LNCAP (cell line): ENCODE measurements at regions not wholly inside any gene's neighbourhood (a gene's known extent, or its start where the extent isn't known, plus 50 kb on each side); places are given as distances from the start of the nearest gene placed in this dataset.

Experiments
- TF ChIP-seq, protein P1 (sequence below): fragments of 450-650 bp; IDR thresholded peaks from 2 replicates; pipeline ENCODE4 v1.5.1; 2017; ENCODE audit warnings: mild to moderate bottlenecking

DNA sequence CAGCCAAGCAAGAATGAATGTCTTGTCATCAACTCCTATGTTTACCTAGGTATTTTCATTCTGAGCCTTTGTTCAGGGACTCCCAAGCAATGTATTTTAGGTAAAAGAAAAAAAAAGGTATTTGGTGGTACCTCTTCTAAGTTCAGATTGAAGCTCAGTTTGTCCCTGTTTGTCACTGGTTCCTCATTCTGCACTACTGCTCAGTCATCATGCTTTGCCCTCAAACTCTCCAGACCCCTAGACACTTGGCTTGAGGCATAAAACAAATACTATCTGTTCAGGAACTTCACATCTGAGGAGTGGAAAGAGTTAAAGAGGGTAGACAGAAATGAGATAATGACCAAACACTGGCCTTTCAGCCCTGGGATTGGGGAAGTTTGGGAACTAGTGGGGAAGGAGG lies 163.6 kb upstream of the HNRNPA3 start:
- TF ChIP-seq, protein P1, sequence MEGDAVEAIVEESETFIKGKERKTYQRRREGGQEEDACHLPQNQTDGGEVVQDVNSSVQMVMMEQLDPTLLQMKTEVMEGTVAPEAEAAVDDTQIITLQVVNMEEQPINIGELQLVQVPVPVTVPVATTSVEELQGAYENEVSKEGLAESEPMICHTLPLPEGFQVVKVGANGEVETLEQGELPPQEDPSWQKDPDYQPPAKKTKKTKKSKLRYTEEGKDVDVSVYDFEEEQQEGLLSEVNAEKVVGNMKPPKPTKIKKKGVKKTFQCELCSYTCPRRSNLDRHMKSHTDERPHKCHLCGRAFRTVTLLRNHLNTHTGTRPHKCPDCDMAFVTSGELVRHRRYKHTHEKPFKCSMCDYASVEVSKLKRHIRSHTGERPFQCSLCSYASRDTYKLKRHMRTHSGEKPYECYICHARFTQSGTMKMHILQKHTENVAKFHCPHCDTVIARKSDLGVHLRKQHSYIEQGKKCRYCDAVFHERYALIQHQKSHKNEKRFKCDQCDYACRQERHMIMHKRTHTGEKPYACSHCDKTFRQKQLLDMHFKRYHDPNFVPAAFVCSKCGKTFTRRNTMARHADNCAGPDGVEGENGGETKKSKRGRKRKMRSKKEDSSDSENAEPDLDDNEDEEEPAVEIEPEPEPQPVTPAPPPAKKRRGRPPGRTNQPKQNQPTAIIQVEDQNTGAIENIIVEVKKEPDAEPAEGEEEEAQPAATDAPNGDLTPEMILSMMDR: no peak

DNA sequence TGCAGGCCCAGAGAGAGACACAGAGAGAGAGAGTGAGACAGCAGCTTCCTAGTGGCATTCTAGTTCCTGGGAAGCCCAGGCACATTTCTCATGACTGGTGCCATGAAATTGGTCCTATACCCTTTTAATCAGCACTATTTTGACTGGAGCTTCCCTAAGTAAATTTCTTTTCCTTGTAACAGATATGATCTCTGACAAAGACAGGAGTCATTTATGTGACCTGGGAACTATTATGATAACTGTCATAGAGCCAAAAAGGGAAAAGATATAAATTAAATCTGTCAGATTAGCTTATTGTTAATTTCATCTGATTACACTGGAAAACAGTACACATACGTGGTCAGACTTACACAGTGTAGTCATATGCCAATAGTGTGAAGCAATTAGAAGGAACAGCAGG lies 161.3 kb upstream of the HNRNPA3 start:
- TF ChIP-seq, protein P1: no peak

DNA sequence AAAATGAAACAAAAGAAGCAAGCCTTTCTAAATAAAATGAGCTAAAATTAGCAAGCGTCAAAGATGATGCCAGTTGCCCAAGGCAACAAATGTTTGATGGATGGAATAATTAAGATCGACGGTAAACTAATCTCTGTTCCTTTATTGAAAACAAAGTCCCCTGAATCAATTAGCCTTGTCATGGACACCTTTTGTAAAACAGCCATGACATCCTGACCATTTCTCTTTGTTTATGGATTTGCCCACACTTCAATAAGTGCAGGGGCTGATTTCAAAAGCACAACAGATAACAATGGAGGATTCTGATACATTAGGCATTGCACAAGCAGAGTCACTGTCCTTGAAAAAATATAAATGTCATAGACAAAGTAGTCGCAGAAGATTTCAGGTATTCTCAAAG lies 160.1 kb upstream of the HNRNPA3 start:
- TF ChIP-seq, protein P1: no peak

DNA sequence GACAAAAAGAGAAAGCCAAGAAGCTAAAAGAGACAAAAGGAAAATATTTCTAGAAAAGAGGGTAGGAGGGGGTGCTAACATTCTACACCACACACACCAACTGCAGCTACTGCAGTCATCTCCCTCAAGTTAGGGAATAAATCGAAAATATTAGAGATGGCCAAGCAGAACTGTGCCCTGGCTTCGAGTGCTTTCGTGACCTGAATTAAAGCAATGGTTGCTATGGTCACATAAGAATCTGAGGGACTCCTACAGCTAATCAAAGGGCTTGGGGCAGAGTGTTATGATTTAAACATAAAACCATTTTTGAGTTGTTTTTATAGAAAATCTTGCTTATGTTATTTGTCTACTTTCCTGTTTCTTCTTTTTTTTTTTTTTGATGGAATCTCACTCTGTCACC lies 159.6 kb upstream of the HNRNPA3 start:
- TF ChIP-seq, protein P1: no peak

DNA sequence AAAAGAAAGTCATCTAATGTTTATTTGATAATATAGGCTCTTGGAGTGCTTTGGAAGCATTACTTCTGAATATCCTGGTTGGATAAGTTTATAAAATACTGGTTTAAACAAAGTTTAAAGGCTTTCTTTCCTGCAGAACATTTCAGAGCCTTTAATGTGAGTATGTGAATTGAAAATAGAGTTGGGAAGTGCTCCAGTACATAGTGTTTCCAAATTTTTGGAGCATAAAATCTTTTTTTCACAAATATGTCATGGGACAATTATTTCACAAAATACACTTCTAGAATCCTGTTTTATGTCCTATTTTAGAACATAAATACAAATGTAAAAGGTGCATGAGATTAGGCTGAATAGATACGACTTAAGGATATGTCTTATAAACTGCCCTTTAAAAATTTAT lies 158.9 kb upstream of the HNRNPA3 start:
- TF ChIP-seq, protein P1: no peak

DNA sequence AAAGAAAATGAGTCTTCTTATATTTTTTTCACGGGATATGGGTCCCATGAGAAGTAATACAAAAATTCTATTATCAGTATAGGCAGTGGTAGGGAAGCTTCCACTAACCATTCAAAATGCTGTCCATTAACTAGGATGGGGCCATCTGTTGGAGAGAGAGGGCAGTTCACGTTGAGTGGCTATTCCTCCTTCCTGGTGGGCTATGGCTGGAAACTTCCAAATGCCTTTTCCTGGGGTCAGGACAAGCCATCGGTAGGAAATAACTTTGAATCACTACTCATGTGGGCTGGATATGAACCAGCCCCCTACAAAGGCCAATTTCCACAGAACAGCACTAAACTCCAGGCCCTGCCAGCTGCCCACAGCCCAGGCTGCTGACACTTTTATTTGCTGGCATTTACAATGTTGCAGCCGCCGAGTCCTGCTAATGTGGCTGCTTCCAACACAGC lies 156.1 kb upstream of the HNRNPA3 start:
- TF ChIP-seq, protein P1: no peak

DNA sequence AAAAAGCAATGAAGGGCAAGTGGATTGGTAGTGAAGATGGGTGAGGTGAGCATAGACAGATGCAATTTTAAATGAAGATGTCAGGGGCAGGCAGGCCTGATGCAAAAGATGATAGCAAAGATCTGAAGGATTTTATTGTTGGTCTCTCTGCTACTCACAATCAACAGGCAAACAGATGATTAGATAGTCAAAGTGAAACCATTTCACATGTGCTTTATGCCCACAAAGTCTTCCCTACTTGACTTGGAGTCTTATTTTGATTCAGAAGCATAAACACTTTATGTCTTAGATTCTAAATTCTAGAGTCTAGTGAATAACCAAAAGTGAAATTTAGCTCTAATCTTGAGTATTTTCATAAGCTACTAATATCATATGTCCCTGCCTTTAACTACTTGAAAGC lies 153.8 kb upstream of the HNRNPA3 start:
- TF ChIP-seq, protein P1: no peak

DNA sequence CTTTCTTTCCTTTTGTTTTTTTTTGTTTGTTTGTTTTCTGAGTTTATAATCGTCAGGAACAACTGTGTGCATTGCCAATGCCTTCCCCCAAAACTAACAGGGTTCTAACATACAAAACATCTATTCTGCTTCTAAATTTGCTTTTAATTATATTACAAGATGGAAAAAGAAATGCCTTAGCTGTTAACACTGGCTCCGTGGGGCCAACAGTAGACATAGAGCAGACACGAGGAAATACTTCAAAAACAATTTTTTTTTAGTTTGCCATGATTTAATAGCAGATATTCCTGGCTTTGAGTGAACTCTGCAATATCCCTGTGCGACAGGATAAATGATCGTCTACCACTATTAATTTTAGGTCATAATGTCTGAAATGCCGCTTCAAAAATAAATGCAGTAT lies 153.3 kb upstream of the HNRNPA3 start:
- TF ChIP-seq, protein P1: no peak
